ENCODE measurements at regions not wholly inside any gene's neighbourhood (a gene's known extent, or its start where the extent isn't known, plus 50 kb on each side); places are given as distances from the start of the nearest gene placed in this dataset.
"Not testable (repeated sequence)": the region's sequence is repeated elsewhere in the genome, so short reads cannot be mapped to it uniquely, and the experiment has no call there.

GRCh38 chr1:116297495-116298212, 75.4 kb upstream of the ATP1A1 start:
- H3K9ac ChIP-seq = no peak overlapping the region
- no peaks in the 10 kb centered on the region for H3K79me2 ChIP-seq (ENCODE audit: insufficient read depth)
- no peak overlapping the region for H2AFZ ChIP-seq (ENCODE audit: low read depth)
- H3K36me3 ChIP-seq (replicated peaks in 1 of 2; ENCODE audit: control insufficient read depth in 1 of 2, insufficient read depth in 2 of 2, low read length in 1 of 2) = no peaks in the 10 kb centered on the region
- no peak overlapping the region for H3K4me3 ChIP-seq (ENCODE audit: low read depth in 2 of 2, low read length in 1 of 2)
- H3K9me3 ChIP-seq = no peaks in the 10 kb centered on the region
- H3K9me2 ChIP-seq = no peaks in the 10 kb centered on the region
- H3K4me1 ChIP-seq (ENCODE audit: control insufficient read depth in 1 of 2, insufficient read depth in 2 of 2, low read depth in 1 of 2, low read length in 1 of 2) = no peaks in the 10 kb centered on the region
- DNase-seq = no peak
- CTCF ChIA-PET = no interaction called here
- POLR2A ChIA-PET = no interaction called here
- TF ChIP-seq IRF3 (IDR thresholded peaks at IDR 0.05; ENCODE audit: low read depth, low read length) (no peak), FOXM1 (IDR thresholded peaks at IDR 0.05; ENCODE audit: low read depth) (no peak), FOXJ3 (CRISPR knock-in tag; IDR thresholded peaks at IDR 0.05) (no peak), CTCF (IDR thresholded peaks at IDR 0.05) (no peak), MXI1 (IDR thresholded peaks at IDR 0.05; ENCODE audit: low read depth, low read length) (no peak), FOSL2 (IDR thresholded peaks at IDR 0.05; ENCODE audit: borderline replicate concordance, low read depth) (no peak), RXRA (IDR thresholded peaks at IDR 0.05; ENCODE audit: borderline replicate concordance, low read depth) (no peak), YY1 (IDR thresholded peaks at IDR 0.05; ENCODE audit: low read depth) (no peak), TEAD4 (IDR thresholded peaks at IDR 0.05; ENCODE audit: borderline replicate concordance, insufficient read depth) (no peak), NFIC (IDR thresholded peaks at IDR 0.05; ENCODE audit: borderline replicate concordance) (no peak), ZBTB33 (IDR thresholded peaks at IDR 0.05; ENCODE audit: borderline replicate concordance, low read depth) (no peak), USF2 (IDR thresholded peaks at IDR 0.05; ENCODE audit: borderline replicate concordance, low read depth, low read length) (no peak), EP300 (IDR thresholded peaks at IDR 0.05; ENCODE audit: borderline replicate concordance in 1 of 2, low read depth in 1 of 2, low read length in 1 of 2) (no peak), GATA2 (CRISPR knock-in tag; IDR thresholded peaks at IDR 0.05) (no peak), JUND (IDR thresholded peaks at IDR 0.05) (no peak), RAD21 (IDR thresholded peaks at IDR 0.05; ENCODE audit: low read length) (no peak), USF1 (IDR thresholded peaks at IDR 0.05; ENCODE audit: borderline replicate concordance, low read depth) (no peak), GABPA (IDR thresholded peaks at IDR 0.05; ENCODE audit: low read depth) (no peak)
- no peaks in the 10 kb centered on the region for H3F3A ChIP-seq (replicated peaks; ENCODE audit: insufficient read depth)
- no peak overlapping the region for H3K27ac ChIP-seq (ENCODE audit: low read depth in 2 of 2, low read length in 1 of 2)
- no peaks in the 10 kb centered on the region for H4K20me1 ChIP-seq (ENCODE audit: insufficient read depth)
- no peak overlapping the region for H3K4me2 ChIP-seq
- H3K27me3 ChIP-seq (ENCODE audit: insufficient read depth) = no peaks in the 10 kb centered on the region
- WGBS (ENCODE audit: low lambda C conversion rate) = 74% methylated on average over 15 of the region's 18 CpGs

- H3K4me3 ChIP-seq (ENCODE audit: low read depth in 2 of 2, low read length in 1 of 2); H4K20me1 ChIP-seq (ENCODE audit: insufficient read depth); H3K79me2 ChIP-seq (ENCODE audit: insufficient read depth); H3K27ac ChIP-seq (ENCODE audit: low read depth in 2 of 2, low read length in 1 of 2); H3K4me1 ChIP-seq (ENCODE audit: control insufficient read depth in 1 of 2, insufficient read depth in 2 of 2, low read depth in 1 of 2, low read length in 1 of 2); H3K9ac ChIP-seq; DNase-seq; H3K27me3 ChIP-seq (ENCODE audit: insufficient read depth); POLR2A ChIA-PET; H3K9me3 ChIP-seq; H3K9me2 ChIP-seq; H3K36me3 ChIP-seq (replicated peaks in 1 of 2; ENCODE audit: control insufficient read depth in 1 of 2, insufficient read depth in 2 of 2, low read length in 1 of 2); CTCF ChIA-PET; H2AFZ ChIP-seq (ENCODE audit: low read depth); H3F3A ChIP-seq (replicated peaks; ENCODE audit: insufficient read depth); H3K4me2 ChIP-seq: not testable (repeated sequence)
- 64% methylated on average over 10 of the region's 15 CpGs for WGBS (ENCODE audit: low lambda C conversion rate)
Observed at GRCh38 chr1:116298213-116298579, 74.8 kb upstream of the ATP1A1 start.

All from SK-N-SH (cell line).